HUES48 (cell line): ENCODE measurements at regions not wholly inside any gene's neighbourhood (a gene's known extent, or its start where the extent isn't known, plus 50 kb on each side); places are given as distances from the start of the nearest gene placed in this dataset.
"Not testable (repeated sequence)": the region's sequence is repeated elsewhere in the genome, so short reads cannot be mapped to it uniquely, and the experiment has no call there.

Experiments
- H3K27ac ChIP-seq: one replicate; pipeline ENCODE4 v1.7.0; 2013; ENCODE audit warnings: low read depth, low read length, inconsistent platforms
- H3K27me3 ChIP-seq: 2 replicates; pipeline ENCODE4 v1.6.1; 2013; ENCODE audit warnings: mild to moderate bottlenecking, low read length; ENCODE audit not compliant: control insufficient read depth, insufficient read depth
- H3K36me3 ChIP-seq: 2 replicates; pipeline ENCODE4 v1.6.1; 2013; ENCODE audit warnings: low read length; ENCODE audit not compliant: control insufficient read depth, insufficient read depth
- H3K4me1 ChIP-seq: 2 replicates; pipeline ENCODE4 v1.6.1; 2013; ENCODE audit warnings: mild to moderate bottlenecking, low read length; ENCODE audit not compliant: control insufficient read depth, insufficient read depth
- H3K4me3 ChIP-seq: 2 replicates; pipeline ENCODE4 v1.5.1; 2013; ENCODE audit warnings: mild to moderate bottlenecking, low read depth, low read length
- H3K9ac ChIP-seq: 2 replicates; pipeline ENCODE4 v1.6.1; 2013; ENCODE audit warnings: mild to moderate bottlenecking, low read depth, low read length, moderate library complexity
- H3K9me3 ChIP-seq: 2 replicates; pipeline ENCODE4 v1.6.1; 2013; ENCODE audit warnings: low read length; ENCODE audit not compliant: control insufficient read depth, insufficient read depth

GRCh38 chr1:224029286-224030025 lies 84.5 kb upstream of the FBXO28 start:
- not testable (repeated sequence) for H3K9ac ChIP-seq, H3K36me3 ChIP-seq, H3K4me3 ChIP-seq, H3K27ac ChIP-seq, H3K9me3 ChIP-seq, H3K27me3 ChIP-seq, H3K4me1 ChIP-seq

- not testable (repeated sequence) for H3K27me3 ChIP-seq, H3K4me3 ChIP-seq, H3K9ac ChIP-seq, H3K4me1 ChIP-seq, H3K9me3 ChIP-seq, H3K27ac ChIP-seq, H3K36me3 ChIP-seq
Measured at GRCh38 chr1:224028802-224029201, 85.1 kb upstream of the FBXO28 start.

GRCh38 chr1:224023122-224023521 lies 90.8 kb upstream of the FBXO28 start:
- H3K9ac ChIP-seq, H3K36me3 ChIP-seq, H3K4me3 ChIP-seq: not testable (repeated sequence)

GRCh38 chr1:224022249-224022970 lies 91.5 kb upstream of the FBXO28 start:
- not testable (repeated sequence) for H3K9ac ChIP-seq, H3K36me3 ChIP-seq

More at GRCh38 chr1:224023122-224023521, 90.8 kb upstream of the FBXO28 start:
- H3K9me3 ChIP-seq, H3K27me3 ChIP-seq, H3K27ac ChIP-seq, H3K4me1 ChIP-seq: not testable (repeated sequence)

GRCh38 chr1:224019866-224020265 lies 94.0 kb upstream of the FBXO28 start:
- H3K27me3 ChIP-seq, H3K27ac ChIP-seq, H3K4me1 ChIP-seq, H3K36me3 ChIP-seq, H3K9ac ChIP-seq, H3K4me3 ChIP-seq, H3K9me3 ChIP-seq: not testable (repeated sequence)

More at GRCh38 chr1:224022249-224022970, 91.5 kb upstream of the FBXO28 start:
- not testable (repeated sequence) for H3K9me3 ChIP-seq, H3K4me3 ChIP-seq, H3K27ac ChIP-seq, H3K4me1 ChIP-seq, H3K27me3 ChIP-seq

- peaks cover 45% of the 10 kb centered on the region for H3K9me3 ChIP-seq
- not testable (repeated sequence) for H3K4me1 ChIP-seq, H3K27me3 ChIP-seq, H3K27ac ChIP-seq, H3K4me3 ChIP-seq, H3K9ac ChIP-seq, H3K36me3 ChIP-seq
Measured at GRCh38 chr1:224015782-224016181, 98.1 kb upstream of the FBXO28 start.

DNA sequence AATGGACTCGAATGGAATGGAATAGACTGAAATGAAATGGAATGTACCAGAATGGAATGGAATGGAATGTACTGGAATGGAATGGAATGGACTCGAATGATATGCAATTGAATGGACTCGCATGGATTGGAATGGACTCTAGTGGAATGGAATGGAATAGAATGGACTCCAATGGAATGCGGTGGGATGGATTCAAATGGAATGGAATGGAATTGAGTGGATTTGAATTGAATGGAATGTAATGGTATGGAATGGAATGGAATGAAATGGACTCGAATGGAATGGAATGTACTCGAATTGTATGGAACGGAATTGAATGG lies 99.6 kb upstream of the FBXO28 start:
- Histone ChIP-seq H3K4me1 (no peaks in the 10 kb centered on the region), H3K27me3 (no peaks in the 10 kb centered on the region), H3K27ac (no peak overlapping the region), H3K9me3 (peaks cover 45% of the 10 kb centered on the region), H3K4me3 (no peak overlapping the region), H3K9ac (no peak overlapping the region), H3K36me3 (no peaks in the 10 kb centered on the region)

GRCh38 chr1:224013626-224014329 lies 100.1 kb upstream of the FBXO28 start:
- not testable (repeated sequence) for H3K27ac ChIP-seq, H3K4me3 ChIP-seq, H3K9ac ChIP-seq, H3K4me1 ChIP-seq, H3K36me3 ChIP-seq, H3K27me3 ChIP-seq
- peaks cover 45% of the 10 kb centered on the region for H3K9me3 ChIP-seq

DNA sequence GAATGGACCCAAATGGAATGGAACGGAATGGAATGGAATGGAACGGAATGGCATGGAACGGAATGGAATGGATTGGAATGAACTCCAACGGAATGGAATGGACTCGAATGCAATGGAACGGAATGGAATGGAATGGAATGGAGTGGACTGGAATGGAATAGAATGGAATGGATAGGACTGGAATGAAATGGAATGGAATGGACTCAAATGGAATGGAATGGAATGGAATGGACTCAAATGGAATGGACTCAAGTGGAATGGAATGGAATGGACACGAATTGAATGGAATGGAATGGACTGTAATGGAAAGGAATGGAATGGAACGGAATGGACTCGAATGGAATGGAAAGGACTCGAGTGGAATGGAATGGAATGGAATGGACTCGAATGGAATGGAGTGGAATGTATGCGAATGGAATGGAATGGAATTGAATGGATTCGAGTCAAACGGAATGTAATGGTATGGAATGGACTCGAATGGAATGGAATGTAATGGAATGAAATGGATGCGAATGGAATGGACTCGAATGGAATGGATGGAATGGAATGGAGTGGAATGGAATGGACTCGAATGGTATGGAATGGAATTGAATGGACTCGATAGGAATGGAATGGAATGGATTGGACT lies 101.0 kb upstream of the FBXO28 start:
- Histone ChIP-seq H3K9me3 (peaks cover 45% of the 10 kb centered on the region), H3K4me3 (peak overlapping the region; percentile 33; the same call in 1 of the 2 replicates)
- H3K27me3 ChIP-seq, H3K9ac ChIP-seq, H3K27ac ChIP-seq, H3K4me1 ChIP-seq, H3K36me3 ChIP-seq: not testable (repeated sequence)

GRCh38 chr1:224012162-224012561 lies 101.7 kb upstream of the FBXO28 start:
- H3K36me3 ChIP-seq, H3K27me3 ChIP-seq, H3K9ac ChIP-seq, H3K27ac ChIP-seq, H3K4me1 ChIP-seq: not testable (repeated sequence)
- H3K9me3 ChIP-seq: peaks cover 47% of the 10 kb centered on the region
- H3K4me3 ChIP-seq: peak overlapping the region; percentile 33; the same call in 1 of the 2 replicates

- not testable (repeated sequence) for H3K9ac ChIP-seq, H3K36me3 ChIP-seq, H3K27ac ChIP-seq, H3K27me3 ChIP-seq, H3K4me1 ChIP-seq
- Histone ChIP-seq H3K4me3 (peak overlapping the region; percentile 26; the same call in 1 of the 2 replicates), H3K9me3 (peaks cover 48% of the 10 kb centered on the region)
Measured at GRCh38 chr1:224011751-224012150, 102.2 kb upstream of the FBXO28 start.
